CD14-positive monocyte (primary cell): ENCODE measurements at regions not wholly inside any gene's neighbourhood (a gene's known extent, or its start where the extent isn't known, plus 50 kb on each side); places are given as distances from the start of the nearest gene placed in this dataset.

Experiments used
- DNase-seq, 3 donors: peaks; one replicate each; pipeline ENCODE4 v3.0.0-alpha.2; 2011 to 2022
- H2AFZ ChIP-seq: 2 replicates; pipeline ENCODE4 v1.6.0; 2012; ENCODE audit warnings: mild to moderate bottlenecking, low read depth, low read length, inconsistent platforms; ENCODE audit not compliant: insufficient read depth, poor library complexity, severe bottlenecking
- H3K27ac ChIP-seq, 2 donors: 1 replicate in 1 of 2; 2 replicates in 1 of 2; pipeline ENCODE4 v1.5.1; 2012 to 2013; ENCODE audit warnings: low read length in 2 of 2, control low read depth in 1 of 2, inconsistent platforms in 1 of 2, low read depth in 1 of 2, mild to moderate bottlenecking in 1 of 2
- H3K27me3 ChIP-seq, 2 donors: one replicate each; pipeline versions ENCODE4 v1.6.0 to v1.6.1; 2011 to 2013; ENCODE audit warnings: low read length in 2 of 2; ENCODE audit not compliant: control insufficient read depth in 2 of 2, insufficient read depth in 2 of 2
- H3K36me3 ChIP-seq, 2 donors: replicated peaks in 1 of 2; 1 replicate in 1 of 2; 2 replicates in 1 of 2; pipeline versions ENCODE4 v1.5.1 to v1.6.1; 2012 to 2013; ENCODE audit warnings: low read length in 2 of 2, control low read depth in 1 of 2, inconsistent platforms in 1 of 2, mild to moderate bottlenecking in 1 of 2; ENCODE audit not compliant: insufficient read depth in 2 of 2, control insufficient read depth in 1 of 2
- H3K4me1 ChIP-seq, 2 donors: 1 replicate in 1 of 2; 2 replicates in 1 of 2; pipeline versions ENCODE4 v1.5.1 to v1.6.1; 2012 to 2013; ENCODE audit warnings: low read length in 2 of 2, control low read depth in 1 of 2, inconsistent platforms in 1 of 2, mild to moderate bottlenecking in 1 of 2, moderate library complexity in 1 of 2; ENCODE audit not compliant: insufficient read depth in 2 of 2, control insufficient read depth in 1 of 2
- H3K4me2 ChIP-seq: replicated peaks from 2 replicates; pipeline ENCODE3; 2012; ENCODE audit warnings: low read length, moderate library complexity, mild to moderate bottlenecking; ENCODE audit not compliant: poor library complexity, severe bottlenecking; ENCODE audit errors: extremely low read depth
- H3K4me3 ChIP-seq, 3 experiments: fragments of 200-600 bp in 1 of 3; sonication (generic) in 1 of 3; replicated peaks in 1 of 3; 1 replicate in 2 of 3; 2 replicates in 1 of 3; pipeline ENCODE4 v1.5.1; 2011 to 2013; ENCODE audit warnings: low read length in 3 of 3, mild to moderate bottlenecking in 3 of 3, control low read depth in 2 of 3, low read depth in 2 of 3, inconsistent platforms in 1 of 3, moderate library complexity in 1 of 3
- H3K79me2 ChIP-seq: 2 replicates; pipeline ENCODE4 v1.6.0; 2012; ENCODE audit warnings: mild to moderate bottlenecking, control low read depth, inconsistent platforms, low read length, moderate library complexity; ENCODE audit not compliant: insufficient read depth
- H3K9ac ChIP-seq: 2 replicates; pipeline ENCODE4 v1.6.0; 2017; ENCODE audit warnings: low read length, mild to moderate bottlenecking; ENCODE audit not compliant: insufficient read depth, poor library complexity, severe bottlenecking
- H3K9me3 ChIP-seq, 2 donors: replicated peaks in 1 of 2; 1 replicate in 1 of 2; 2 replicates in 1 of 2; pipeline versions ENCODE4 v1.5.1 to v1.6.1; 2012 to 2013; ENCODE audit warnings: low read length in 2 of 2, control low read depth in 1 of 2; ENCODE audit not compliant: control insufficient read depth in 1 of 2, insufficient read depth in 1 of 2
- H4K20me1 ChIP-seq: 2 replicates; pipeline ENCODE4 v1.6.0; 2012; ENCODE audit warnings: mild to moderate bottlenecking, low read length, control low read depth, moderate library complexity; ENCODE audit not compliant: insufficient read depth
- H3K27ac Mint-ChIP-seq, 7 donors: one replicate each; pipeline ENCODE4 v1.8.0; 2020; ENCODE audit warnings: mild to moderate bottlenecking in 7 of 7, mixed read lengths in 7 of 7, moderate library complexity in 6 of 7, inconsistent platforms in 2 of 7
- H3K27me3 Mint-ChIP-seq, 3 donors: one replicate each; pipeline ENCODE4 v1.8.0; 2021 to 2022; ENCODE audit warnings: low read depth in 3 of 3, mild to moderate bottlenecking in 3 of 3, mixed read lengths in 3 of 3, moderate library complexity in 3 of 3, inconsistent platforms in 1 of 3
- H3K36me3 Mint-ChIP-seq, 2 donors: one replicate each; pipeline ENCODE4 v1.8.0; 2020; ENCODE audit warnings: mixed read lengths in 2 of 2, inconsistent platforms in 1 of 2, mild to moderate bottlenecking in 1 of 2
- H3K4me1 Mint-ChIP-seq: one replicate; pipeline ENCODE4 v1.8.0; 2020; ENCODE audit warnings: mild to moderate bottlenecking, mixed read lengths
- H3K4me3 Mint-ChIP-seq, 2 donors: one replicate each; pipeline ENCODE4 v1.8.0; 2020; ENCODE audit warnings: mild to moderate bottlenecking in 2 of 2, mixed read lengths in 2 of 2, moderate library complexity in 1 of 2
- H3K9me3 Mint-ChIP-seq, 7 donors: one replicate each; pipeline ENCODE4 v1.8.0; 2020 to 2022; ENCODE audit warnings: mixed read lengths in 7 of 7, mild to moderate bottlenecking in 6 of 7, moderate library complexity in 6 of 7, inconsistent platforms in 2 of 7
- WGBS: methylation state at CpG from one replicate; pipeline ENCODE4 v1.1.5; 2013; ENCODE audit warnings: missing lambda C conversion rate; ENCODE audit not compliant: insufficient coverage; 5-methylcytosine and 5-hydroxymethylcytosine counted together
- intact Hi-C, 2 donors: fragments of 100-400 bp; cut with micrococcal nuclease; formaldehyde crosslinking; loops; one replicate each; pipeline versions ENCODE4 v1.15.0 to v1.15.1; 2023
- TF ChIP-seq, protein P1 (sequence below): fragments of 200-600 bp; IDR thresholded peaks from one replicate; pipeline ENCODE4 v1.8.0; 2022; ENCODE audit warnings: antibody characterized with exemption, mild to moderate bottlenecking

DNA sequence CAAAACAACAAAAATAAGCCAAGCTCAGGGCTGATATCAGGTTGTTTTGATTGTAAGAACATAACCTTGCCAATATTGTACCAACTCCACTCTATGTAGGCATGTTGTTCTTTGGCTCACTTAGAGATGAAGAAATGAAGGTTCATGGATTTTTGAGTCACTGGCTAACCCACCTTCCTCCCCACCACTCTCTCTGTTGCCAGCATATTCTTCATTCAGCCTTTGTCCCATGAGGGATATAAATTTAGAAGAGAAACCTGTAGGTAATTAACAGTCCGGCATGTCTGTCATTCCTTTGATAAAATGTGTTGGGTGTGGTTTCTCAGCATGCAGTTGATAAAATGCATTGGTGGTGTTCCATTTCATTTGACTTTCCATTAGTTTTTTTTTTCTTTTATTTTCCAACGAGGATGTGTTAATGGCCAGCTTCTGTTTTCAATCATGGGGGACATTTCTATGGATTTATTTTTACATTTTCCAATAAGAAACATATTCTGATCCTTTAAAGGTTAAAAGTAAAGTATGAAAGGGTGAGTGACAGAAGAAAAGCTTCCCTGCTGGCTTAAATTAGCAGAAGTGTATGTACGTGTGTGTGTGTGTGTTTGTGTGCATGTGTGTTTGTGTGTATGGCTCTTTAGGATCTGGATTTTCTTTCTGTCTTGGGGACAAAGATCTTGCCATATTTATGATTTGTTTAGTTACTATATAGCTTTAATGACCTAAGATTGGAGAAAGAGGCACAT is 166.2 kb upstream of the KCNJ16 start:
- Mint-ChIP-seq H3K4me1 (no peaks in the 10 kb centered on the region), H3K4me3 (no peak overlapping the region), H3K27me3 (peaks cover 0 to 2% (median 0%) of the 10 kb centered on the region in 3 donors), H3K36me3 (no peaks in the 10 kb centered on the region), H3K27ac (no peak overlapping the region), H3K9me3 (peaks cover 0 to 6% (median 3%) of the 10 kb centered on the region in 7 donors)
- H3K36me3 ChIP-seq = no peaks in the 10 kb centered on the region
- H3K9ac ChIP-seq = no peak overlapping the region
- no peaks in the 10 kb centered on the region for H3K27me3 ChIP-seq
- no peak for DNase-seq
- H4K20me1 ChIP-seq = no peaks in the 10 kb centered on the region
- no peaks in the 10 kb centered on the region for H3K4me1 ChIP-seq
- H3K9me3 ChIP-seq = no peaks in the 10 kb centered on the region
- H3K4me2 ChIP-seq = no peak overlapping the region
- intact Hi-C loops = no loop called here
- H3K27ac ChIP-seq = no peak overlapping the region
- TF ChIP-seq, protein P1, sequence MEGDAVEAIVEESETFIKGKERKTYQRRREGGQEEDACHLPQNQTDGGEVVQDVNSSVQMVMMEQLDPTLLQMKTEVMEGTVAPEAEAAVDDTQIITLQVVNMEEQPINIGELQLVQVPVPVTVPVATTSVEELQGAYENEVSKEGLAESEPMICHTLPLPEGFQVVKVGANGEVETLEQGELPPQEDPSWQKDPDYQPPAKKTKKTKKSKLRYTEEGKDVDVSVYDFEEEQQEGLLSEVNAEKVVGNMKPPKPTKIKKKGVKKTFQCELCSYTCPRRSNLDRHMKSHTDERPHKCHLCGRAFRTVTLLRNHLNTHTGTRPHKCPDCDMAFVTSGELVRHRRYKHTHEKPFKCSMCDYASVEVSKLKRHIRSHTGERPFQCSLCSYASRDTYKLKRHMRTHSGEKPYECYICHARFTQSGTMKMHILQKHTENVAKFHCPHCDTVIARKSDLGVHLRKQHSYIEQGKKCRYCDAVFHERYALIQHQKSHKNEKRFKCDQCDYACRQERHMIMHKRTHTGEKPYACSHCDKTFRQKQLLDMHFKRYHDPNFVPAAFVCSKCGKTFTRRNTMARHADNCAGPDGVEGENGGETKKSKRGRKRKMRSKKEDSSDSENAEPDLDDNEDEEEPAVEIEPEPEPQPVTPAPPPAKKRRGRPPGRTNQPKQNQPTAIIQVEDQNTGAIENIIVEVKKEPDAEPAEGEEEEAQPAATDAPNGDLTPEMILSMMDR = no peak
- 100% methylated on average over 1 of the region's 3 CpGs for WGBS
- no peaks in the 10 kb centered on the region for H3K79me2 ChIP-seq
- H2AFZ ChIP-seq = no peak overlapping the region
- H3K4me3 ChIP-seq = no peak overlapping the region

GRCh38 chr17:69909389-69909788 is 165.6 kb upstream of the KCNJ16 start:
- Histone ChIP-seq H3K9me3 (no peaks in the 10 kb centered on the region), H3K27ac (no peak overlapping the region), H3K79me2 (no peaks in the 10 kb centered on the region), H3K9ac (no peak overlapping the region), H4K20me1 (no peaks in the 10 kb centered on the region), H3K27me3 (no peaks in the 10 kb centered on the region), H2AFZ (no peak overlapping the region), H3K4me2 (no peak overlapping the region), H3K4me3 (no peak overlapping the region), H3K4me1 (no peaks in the 10 kb centered on the region), H3K36me3 (no peaks in the 10 kb centered on the region)
- no peaks in the 10 kb centered on the region for H3K4me1 Mint-ChIP-seq
- H3K9me3 Mint-ChIP-seq = peaks cover 0 to 6% (median 2%) of the 10 kb centered on the region in 7 donors
- no peaks in the 10 kb centered on the region for H3K36me3 Mint-ChIP-seq
- TF ChIP-seq, protein P1 = no peak
- intact Hi-C loops = no loop called here
- no peak for DNase-seq
- no peaks in the 10 kb centered on the region for H3K27me3 Mint-ChIP-seq
- no peak overlapping the region for H3K4me3 Mint-ChIP-seq
- no peak overlapping the region for H3K27ac Mint-ChIP-seq
